HAP-1 (cell line): ENCODE measurements at regions not wholly inside any gene's neighbourhood (a gene's known extent, or its start where the extent isn't known, plus 50 kb on each side); places are given as distances from the start of the nearest gene placed in this dataset.
"Not testable (repeated sequence)": the region's sequence is repeated elsewhere in the genome, so short reads cannot be mapped to it uniquely, and the experiment has no call there.

Experiments used
- DNase-seq, 2 experiments: peaks; one replicate each; pipeline ENCODE4 v3.0.0-alpha.2; 2016 to 2020; ENCODE audit warnings: low spot score in 2 of 2
- H3K27me3 ChIP-seq: fragments of 250-450 bp; sonication (Bioruptor Pico); 2 replicates; pipeline ENCODE4 v1.5.1; 2020; ENCODE audit warnings: low read depth, mild to moderate bottlenecking, moderate library complexity
- H3K36me3 ChIP-seq: fragments of 250-450 bp; sonication (Bioruptor Pico); replicated peaks from 2 replicates; pipeline ENCODE4 v1.5.1; 2020; ENCODE audit warnings: mild to moderate bottlenecking
- H3K4me1 ChIP-seq: fragments of 250-450 bp; sonication (Bioruptor Pico); 2 replicates; pipeline ENCODE4 v1.5.1; 2020; ENCODE audit warnings: mild to moderate bottlenecking
- H3K4me3 ChIP-seq: fragments of 250-450 bp; sonication (Bioruptor Pico); 2 replicates; pipeline ENCODE4 v1.5.1; 2020; ENCODE audit warnings: mild to moderate bottlenecking, moderate library complexity
- H3K9me3 ChIP-seq: fragments of 250-450 bp; sonication (Bioruptor Pico); 2 replicates; pipeline ENCODE4 v1.5.1; 2020; ENCODE audit warnings: mild to moderate bottlenecking, moderate library complexity
- in situ Hi-C: fragments of 300-500 bp; cut with MboI; formaldehyde crosslinking; loops from 3 replicates; pipeline ENCODE4 v1.14.3; 2020; ENCODE audit warnings: low sequenced_read_pairs, inconsistent platforms, mixed read lengths

DNA sequence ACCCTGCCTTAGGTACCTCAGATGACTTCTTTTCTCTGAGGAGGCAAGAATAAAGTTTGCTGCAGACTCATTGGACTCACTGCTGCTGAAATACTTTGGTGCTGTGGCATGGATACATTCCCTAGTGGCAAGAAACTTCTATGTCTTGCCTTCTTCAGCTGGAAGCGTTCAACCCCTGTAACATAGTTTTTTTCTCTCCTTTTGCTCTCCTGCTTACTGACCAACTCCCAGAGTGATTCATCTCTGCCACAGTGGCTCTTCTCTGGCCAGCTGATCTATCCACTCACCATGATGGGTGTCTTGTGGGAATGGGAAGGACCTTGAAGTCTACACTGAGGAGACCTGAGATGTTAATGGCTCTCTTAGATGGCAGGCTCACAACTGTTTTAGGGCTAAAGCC, 309.3 kb upstream of the LRRTM4 start:
- in situ Hi-C loops, result no loop called here
- no peaks in the 10 kb centered on the region; the same call in 1 of the 2 replicates for H3K9me3 ChIP-seq

DNA sequence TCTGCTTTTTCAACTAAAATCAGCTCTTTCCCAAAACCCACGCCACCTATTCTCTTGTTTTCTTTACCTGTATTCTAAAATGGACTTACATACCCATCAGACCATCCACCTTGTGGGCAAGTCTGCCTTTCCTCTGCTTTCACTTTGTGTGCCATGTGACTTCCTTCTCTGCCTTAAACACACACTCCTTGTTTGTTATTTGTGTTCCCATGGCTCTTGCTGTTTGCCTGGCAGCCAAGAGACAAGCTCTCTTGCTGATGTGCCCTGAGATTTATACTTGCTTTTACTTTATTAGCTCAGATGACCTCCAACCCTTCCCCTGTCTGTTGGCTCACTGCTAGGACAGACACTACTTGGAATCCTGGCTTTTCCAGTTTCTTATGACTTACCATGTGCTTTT, 309.7 kb upstream of the LRRTM4 start:
- Histone ChIP-seq H3K27me3 (no peaks in the 10 kb centered on the region), H3K4me1 (no peaks in the 10 kb centered on the region), H3K4me3 (no peak overlapping the region), H3K9me3 (no peaks in the 10 kb centered on the region; the same call in 1 of the 2 replicates), H3K36me3 (no peaks in the 10 kb centered on the region)
- in situ Hi-C loops, result no loop called here
- no peak for DNase-seq

More for the DNA sequence above, 309.3 kb upstream of the LRRTM4 start:
- no peak for DNase-seq
- no peak overlapping the region for H3K4me3 ChIP-seq
- H3K27me3 ChIP-seq, result no peaks in the 10 kb centered on the region
- H3K4me1 ChIP-seq, result no peaks in the 10 kb centered on the region
- no peaks in the 10 kb centered on the region for H3K36me3 ChIP-seq

- no peaks in the 10 kb centered on the region for H3K27me3 ChIP-seq
- H3K9me3 ChIP-seq, result no peaks in the 10 kb centered on the region; the same call in 1 of the 2 replicates
- no peaks in the 10 kb centered on the region for H3K36me3 ChIP-seq
- H3K4me1 ChIP-seq, result no peaks in the 10 kb centered on the region
- in situ Hi-C loops, result no loop called here
- no peak for DNase-seq
- H3K4me3 ChIP-seq, result no peak overlapping the region
These were observed 312.3 kb upstream of the LRRTM4 start for GRCh38 chr2:77834360-77835002.

- Histone ChIP-seq H3K27me3 (no peaks in the 10 kb centered on the region), H3K36me3 (no peaks in the 10 kb centered on the region), H3K4me3 (no peak overlapping the region), H3K9me3 (no peaks in the 10 kb centered on the region; the same call in 1 of the 2 replicates), H3K4me1 (no peaks in the 10 kb centered on the region)
- DNase-seq, result no peak
- in situ Hi-C loops, result no loop called here
These were observed 316.3 kb upstream of the LRRTM4 start for GRCh38 chr2:77838441-77838840.

GRCh38 chr2:77839102-77839501, 316.9 kb upstream of the LRRTM4 start:
- Histone ChIP-seq H3K4me1 (no peaks in the 10 kb centered on the region), H3K27me3 (no peaks in the 10 kb centered on the region), H3K9me3 (no peaks in the 10 kb centered on the region; the same call in 1 of the 2 replicates), H3K4me3 (no peak overlapping the region), H3K36me3 (no peaks in the 10 kb centered on the region)
- no peak for DNase-seq
- in situ Hi-C loops, result no loop called here

DNA sequence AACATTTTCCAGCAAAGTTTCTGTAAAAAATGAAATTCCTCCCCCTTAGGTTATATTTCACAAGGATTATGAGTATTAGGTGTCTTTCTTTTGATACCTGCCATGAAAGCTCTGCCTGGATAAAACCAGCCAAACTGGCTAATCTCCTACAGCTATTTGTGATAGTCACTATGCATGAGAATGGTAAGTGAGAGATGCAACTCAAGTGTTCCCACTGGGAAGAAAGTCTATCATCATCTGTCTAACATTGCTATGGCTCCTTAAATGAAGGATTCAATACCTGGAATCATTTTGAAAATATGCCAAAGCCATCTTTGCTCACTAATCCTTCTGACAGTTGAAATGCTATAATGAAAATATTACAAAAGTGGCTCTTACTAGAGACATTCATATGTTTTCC, 339.9 kb upstream of the LRRTM4 start:
- no peak for DNase-seq
- H3K4me1 ChIP-seq, result no peaks in the 10 kb centered on the region
- in situ Hi-C loops, result no loop called here

DNA sequence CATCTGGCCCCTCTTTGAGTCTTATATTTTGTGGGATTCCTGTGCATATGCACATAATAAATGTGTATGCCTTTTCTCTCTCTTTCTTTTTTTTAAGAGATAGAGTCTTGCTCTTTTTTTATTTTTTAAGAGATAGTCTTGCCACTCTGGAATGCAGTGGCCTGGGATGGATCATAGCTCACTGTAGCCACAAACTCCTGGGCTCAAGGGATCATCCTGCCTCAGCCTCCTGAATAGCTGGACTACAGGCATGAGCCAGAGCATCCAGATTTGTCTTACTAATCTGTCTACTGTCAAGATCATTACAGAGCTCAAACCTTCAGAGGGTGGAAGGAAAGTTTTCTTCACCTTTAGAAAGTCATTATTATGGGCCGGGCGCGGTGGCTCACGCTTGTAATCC, 342.2 kb upstream of the LRRTM4 start:
- Histone ChIP-seq H3K27me3 (no peaks in the 10 kb centered on the region), H3K4me3 (no peak overlapping the region), H3K4me1 (no peaks in the 10 kb centered on the region), H3K36me3 (no peaks in the 10 kb centered on the region), H3K9me3 (no peaks in the 10 kb centered on the region)
- in situ Hi-C loops, result no loop called here
- no peak for DNase-seq

More for the DNA sequence above, 339.9 kb upstream of the LRRTM4 start:
- Histone ChIP-seq H3K9me3 (no peaks in the 10 kb centered on the region), H3K4me3 (no peak overlapping the region), H3K36me3 (no peaks in the 10 kb centered on the region), H3K27me3 (no peaks in the 10 kb centered on the region)

DNA sequence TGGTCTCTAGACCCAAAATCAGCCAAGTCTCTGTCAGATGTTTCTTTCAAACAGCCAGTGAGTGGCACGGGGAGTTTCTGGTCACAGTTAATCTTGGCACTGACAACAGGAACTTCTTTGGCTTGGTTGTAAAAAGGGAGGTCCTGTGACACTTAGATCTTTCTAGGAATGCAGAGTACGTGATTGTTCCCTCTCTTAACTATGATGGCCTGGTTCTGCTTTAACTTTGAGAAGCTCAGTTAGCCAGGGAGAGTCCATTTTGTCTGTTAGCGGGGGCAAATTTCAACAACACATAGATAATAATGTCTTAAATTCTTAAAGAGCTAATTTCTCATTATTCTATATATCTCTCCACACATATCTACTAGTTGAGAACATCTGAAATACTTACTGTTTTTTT, 344.5 kb upstream of the LRRTM4 start:
- DNase-seq, result no peak
- Histone ChIP-seq H3K9me3 (no peaks in the 10 kb centered on the region), H3K36me3 (no peaks in the 10 kb centered on the region), H3K27me3 (no peaks in the 10 kb centered on the region), H3K4me3 (no peak overlapping the region), H3K4me1 (no peaks in the 10 kb centered on the region)
- in situ Hi-C loops, result no loop called here

DNA sequence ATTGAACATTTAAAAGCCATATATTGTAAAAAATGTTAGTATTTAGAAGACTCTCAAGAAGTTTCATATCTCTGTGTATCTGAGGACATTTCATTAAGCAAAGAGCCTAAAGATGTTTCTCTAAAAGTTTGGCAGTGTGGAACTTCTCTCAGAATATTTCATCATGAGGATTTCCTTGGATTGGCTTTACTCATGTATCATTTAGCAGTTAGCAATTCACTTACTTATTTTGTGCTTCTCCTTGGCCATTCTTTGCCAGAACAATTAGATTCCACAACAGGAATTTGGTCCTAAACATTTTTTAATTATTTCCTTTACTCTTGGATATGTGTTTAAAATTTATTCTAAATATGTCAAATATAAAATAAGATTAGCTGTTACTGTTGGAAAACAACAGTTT, 345.0 kb upstream of the LRRTM4 start:
- Histone ChIP-seq H3K36me3 (no peaks in the 10 kb centered on the region), H3K9me3 (no peaks in the 10 kb centered on the region), H3K27me3 (no peaks in the 10 kb centered on the region), H3K4me1 (no peaks in the 10 kb centered on the region), H3K4me3 (no peak overlapping the region)
- DNase-seq, result no peak
- in situ Hi-C loops, result no loop called here

DNA sequence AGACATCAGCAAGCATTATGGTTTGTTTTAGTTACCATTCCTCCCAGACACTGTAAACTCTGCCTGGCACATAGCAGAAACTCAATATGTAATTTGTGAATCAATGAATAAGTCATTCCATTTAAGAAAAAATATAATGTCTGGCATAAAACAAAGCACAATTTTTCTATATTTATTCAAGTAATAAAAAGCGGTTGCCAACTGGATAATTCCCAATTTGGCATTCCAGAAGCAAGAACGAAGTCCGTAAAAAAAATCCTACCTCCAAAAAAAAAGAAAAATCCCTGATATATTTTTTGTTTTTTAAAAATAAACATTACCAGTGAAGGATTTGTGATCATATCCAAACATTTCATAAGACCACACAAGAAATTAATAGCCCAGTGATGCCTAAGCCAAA, 351.3 kb upstream of the LRRTM4 start:
- in situ Hi-C loops, result no loop called here
- Histone ChIP-seq H3K9me3 (no peaks in the 10 kb centered on the region), H3K27me3 (no peaks in the 10 kb centered on the region), H3K4me1 (no peaks in the 10 kb centered on the region), H3K4me3 (no peak overlapping the region), H3K36me3 (no peaks in the 10 kb centered on the region)
- DNase-seq, result no peak

- DNase-seq, H3K4me1 ChIP-seq, H3K9me3 ChIP-seq, H3K36me3 ChIP-seq, in situ Hi-C loops, H3K4me3 ChIP-seq, H3K27me3 ChIP-seq: not testable (repeated sequence)
These were observed 378.0 kb upstream of the LRRTM4 start for GRCh38 chr2:77900211-77900610.

DNA sequence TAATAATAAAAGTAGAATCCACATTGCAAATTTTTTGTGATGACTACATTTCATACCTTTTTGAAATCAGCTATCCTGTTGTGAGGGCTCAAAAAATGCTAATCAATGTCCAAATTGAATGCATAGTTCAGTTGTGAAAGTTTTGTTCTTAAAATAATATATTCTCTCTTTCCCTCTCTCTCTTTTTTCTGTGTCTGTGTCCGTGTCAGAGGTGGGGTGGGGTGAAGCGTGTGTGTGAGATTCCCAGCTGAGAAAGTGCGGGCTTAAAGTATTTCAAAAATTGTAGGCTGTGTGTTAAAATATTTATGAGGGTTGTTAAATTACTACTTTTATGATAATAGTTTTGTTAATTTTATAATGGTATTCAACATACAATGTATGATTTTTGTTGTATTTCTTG, 388.0 kb upstream of the LRRTM4 start:
- H3K27me3 ChIP-seq, result no peaks in the 10 kb centered on the region
- no peaks in the 10 kb centered on the region for H3K4me1 ChIP-seq
- no peak overlapping the region for H3K4me3 ChIP-seq
- no peaks in the 10 kb centered on the region for H3K9me3 ChIP-seq
- no peak for DNase-seq
- H3K36me3 ChIP-seq, result no peaks in the 10 kb centered on the region
- in situ Hi-C loops, result no loop called here

DNA sequence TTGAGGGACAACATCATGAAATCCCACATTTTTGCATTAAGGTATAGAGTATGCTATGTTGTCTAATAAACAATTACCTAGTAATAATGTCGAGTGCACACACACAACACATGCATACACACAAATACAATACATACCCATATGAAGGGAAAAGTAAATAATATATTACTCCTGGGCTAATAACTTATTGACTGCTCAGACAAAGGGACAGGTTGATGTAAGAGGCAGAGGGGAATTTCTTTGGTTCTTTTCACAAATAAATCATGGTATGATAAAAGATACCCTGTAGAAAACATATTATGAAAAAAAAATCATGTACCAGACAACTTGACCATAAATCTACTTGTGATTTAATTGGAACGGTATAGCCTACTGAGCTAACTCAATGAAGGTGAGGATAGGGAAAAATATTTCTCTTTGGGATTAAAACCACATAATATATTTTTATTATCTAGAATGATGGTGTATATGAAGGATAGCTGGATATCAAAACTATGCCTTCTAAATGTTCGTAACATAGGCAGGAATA, 398.7 kb upstream of the LRRTM4 start:
- in situ Hi-C loops, result no loop called here
- no peaks in the 10 kb centered on the region for H3K36me3 ChIP-seq
- no peaks in the 10 kb centered on the region for H3K9me3 ChIP-seq
- no peak overlapping the region for H3K4me3 ChIP-seq
- H3K27me3 ChIP-seq, result no peaks in the 10 kb centered on the region
- no peaks in the 10 kb centered on the region for H3K4me1 ChIP-seq
- no peak for DNase-seq

GRCh38 chr2:77922567-77922966, 400.4 kb upstream of the LRRTM4 start:
- in situ Hi-C loops, result no loop called here
- no peaks in the 10 kb centered on the region for H3K36me3 ChIP-seq
- no peaks in the 10 kb centered on the region for H3K4me1 ChIP-seq
- H3K27me3 ChIP-seq, result no peaks in the 10 kb centered on the region
- H3K9me3 ChIP-seq, result no peaks in the 10 kb centered on the region
- H3K4me3 ChIP-seq, result no peak overlapping the region
- DNase-seq, result no peak

GRCh38 chr2:77937366-77937765, 415.2 kb upstream of the LRRTM4 start:
- Histone ChIP-seq H3K4me1 (no peaks in the 10 kb centered on the region), H3K36me3 (no peaks in the 10 kb centered on the region), H3K27me3 (no peaks in the 10 kb centered on the region), H3K4me3 (no peak overlapping the region), H3K9me3 (no peaks in the 10 kb centered on the region)
- in situ Hi-C loops, result no loop called here
- DNase-seq, result no peak
